ENCODE measurements at regions not wholly inside any gene's neighbourhood (a gene's known extent, or its start where the extent isn't known, plus 50 kb on each side); places are given as distances from the start of the nearest gene placed in this dataset.

DNA sequence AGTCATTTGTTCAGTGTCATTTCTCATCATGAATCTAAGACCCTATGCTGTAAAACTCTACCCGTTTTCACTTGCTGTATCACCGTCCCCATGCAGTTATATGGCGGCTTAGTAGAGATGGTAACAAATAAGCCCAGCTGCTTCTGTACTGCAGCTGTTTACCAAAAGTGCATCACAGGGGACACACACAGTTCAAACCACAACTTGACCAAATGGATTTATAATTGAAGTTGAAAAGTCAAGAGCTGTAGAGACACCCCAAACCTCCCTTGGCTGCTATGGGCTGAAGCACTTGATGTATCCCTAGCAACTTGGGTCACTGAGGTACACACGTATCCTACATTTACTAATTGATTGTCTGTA is 219.0 kb upstream of the FGF13 start:
- Mint-ChIP-seq H3K4me3 (no peak overlapping the region), H3K4me1 (no peaks in the 10 kb centered on the region), H3K27me3 (no peaks in the 10 kb centered on the region), H3K36me3 (ENCODE audit: low read depth) (no peaks in the 10 kb centered on the region), H3K9me3 (no peaks in the 10 kb centered on the region), H3K27ac (no peak overlapping the region)
- ChIA-PET POLR2A (no interaction called here), CTCF (interaction anchor here (1.6 kb wide), 1 partner anchor 14 kb away, joined by 4 read pairs; no protein-coding TSS in a partner anchor)
- DNase-seq: no peak

DNA sequence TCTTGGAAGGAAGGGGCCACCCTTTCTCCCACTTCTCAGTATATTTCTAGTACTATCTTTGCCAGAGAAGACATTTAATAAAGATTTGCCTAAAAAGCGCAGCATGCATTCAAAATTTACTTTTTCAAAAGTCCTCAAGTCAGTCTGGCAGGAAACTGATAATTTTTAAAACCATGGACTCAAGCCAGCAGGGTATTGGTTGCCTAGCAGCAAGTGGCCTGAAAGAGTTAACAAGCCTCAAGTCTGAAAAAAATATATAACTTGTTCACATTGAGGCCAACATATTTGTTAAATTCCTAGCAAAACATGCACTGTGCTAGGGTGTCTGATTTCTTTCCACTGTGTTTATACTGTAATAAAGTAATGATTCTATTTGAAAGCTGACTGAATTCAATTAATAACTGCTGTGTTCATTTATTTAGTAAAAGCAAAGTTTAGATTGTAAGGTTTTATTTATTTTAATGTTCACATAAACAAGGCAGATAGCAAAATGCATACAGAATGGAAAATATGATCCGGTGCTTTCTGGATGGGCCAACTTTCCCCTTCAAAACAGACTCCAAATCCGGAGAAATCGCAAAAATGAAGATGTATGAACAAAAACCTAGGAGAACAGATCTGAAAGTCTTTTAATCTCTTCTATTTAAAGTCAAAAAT is 218.5 kb upstream of the FGF13 start:
- H3K9me3 Mint-ChIP-seq: no peaks in the 10 kb centered on the region
- POLR2A ChIA-PET: no interaction called here

DNA sequence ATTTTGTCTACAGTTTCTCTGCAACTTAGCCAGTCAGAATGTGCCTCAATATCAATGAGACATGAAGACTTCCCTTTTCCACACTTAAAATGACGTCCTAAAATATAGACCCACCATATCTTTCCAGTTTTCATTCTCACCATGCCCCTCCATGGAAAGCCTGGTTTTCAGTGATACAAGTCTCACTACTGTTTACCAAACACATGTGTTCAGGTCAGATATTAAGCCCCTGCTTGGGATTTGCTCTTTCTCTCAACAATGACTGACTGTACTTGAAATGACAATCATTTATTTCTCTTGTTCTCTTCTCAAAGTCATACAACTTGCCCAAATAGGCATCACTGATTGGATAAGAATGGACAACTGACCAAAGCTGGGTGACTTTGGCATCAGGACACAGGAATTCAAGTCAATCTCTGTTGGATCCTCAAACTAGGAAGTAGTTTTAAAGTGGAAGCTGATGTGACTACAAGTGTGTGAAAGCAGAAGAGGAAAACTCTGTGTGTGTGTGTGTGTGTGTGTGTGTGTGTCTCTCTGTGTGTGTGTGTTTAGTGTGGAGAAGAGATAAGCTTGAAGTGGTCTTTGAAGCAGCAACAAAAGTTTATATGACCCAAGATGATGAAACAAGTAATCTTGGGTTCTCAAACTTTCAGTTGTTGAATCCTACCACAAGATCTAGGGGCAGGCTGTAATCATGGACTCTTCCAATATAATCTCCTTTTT is 217.4 kb upstream of the FGF13 start:
- Mint-ChIP-seq H3K36me3 (ENCODE audit: low read depth) (no peaks in the 10 kb centered on the region), H3K27me3 (no peaks in the 10 kb centered on the region), H3K4me3 (no peak overlapping the region), H3K9me3 (no peaks in the 10 kb centered on the region), H3K4me1 (no peaks in the 10 kb centered on the region), H3K27ac (no peak overlapping the region)
- CTCF ChIA-PET: interaction anchor here (1.6 kb wide), 1 partner anchor 12 kb away, joined by 4 read pairs; no protein-coding TSS in a partner anchor
- POLR2A ChIA-PET: no interaction called here
- DNase-seq: no peak

More for the DNA sequence above, 218.5 kb upstream of the FGF13 start:
- DNase-seq: no peak
- no peak overlapping the region for H3K4me3 Mint-ChIP-seq
- CTCF ChIA-PET: interaction anchor here (1.6 kb wide), 1 partner anchor 13 kb away, joined by 4 read pairs; no protein-coding TSS in a partner anchor
- H3K27me3 Mint-ChIP-seq: no peaks in the 10 kb centered on the region
- no peaks in the 10 kb centered on the region for H3K36me3 Mint-ChIP-seq (ENCODE audit: low read depth)
- no peaks in the 10 kb centered on the region for H3K4me1 Mint-ChIP-seq
- H3K27ac Mint-ChIP-seq: no peak overlapping the region

DNA sequence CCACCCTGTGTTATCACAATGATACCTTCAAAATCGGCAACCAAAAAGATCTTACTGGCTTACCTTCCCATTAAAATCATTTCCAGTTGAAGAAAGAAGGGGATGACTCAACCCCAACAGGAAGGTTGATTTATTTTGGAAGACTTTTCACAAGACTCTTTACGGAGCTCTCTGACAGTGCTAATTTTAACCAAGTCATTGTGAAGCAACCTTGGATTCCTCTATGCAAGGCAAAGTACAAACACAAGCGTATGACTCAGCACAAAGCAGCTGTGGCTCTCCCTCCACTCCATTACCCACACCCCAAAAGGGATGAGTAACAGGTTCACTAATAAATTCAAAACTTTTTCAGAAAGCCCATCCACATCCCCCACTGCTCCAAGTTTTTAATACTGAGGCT is 213.8 kb upstream of the FGF13 start:
- H3K27ac Mint-ChIP-seq: no peak overlapping the region
- H3K9me3 Mint-ChIP-seq: no peaks in the 10 kb centered on the region
- no peaks in the 10 kb centered on the region for H3K4me1 Mint-ChIP-seq
- DNase-seq: no peak
- H3K27me3 Mint-ChIP-seq: no peaks in the 10 kb centered on the region
- POLR2A ChIA-PET: no interaction called here
- CTCF ChIA-PET: no interaction called here
- H3K36me3 Mint-ChIP-seq (ENCODE audit: low read depth): no peaks in the 10 kb centered on the region
- H3K4me3 Mint-ChIP-seq: no peak overlapping the region

DNA sequence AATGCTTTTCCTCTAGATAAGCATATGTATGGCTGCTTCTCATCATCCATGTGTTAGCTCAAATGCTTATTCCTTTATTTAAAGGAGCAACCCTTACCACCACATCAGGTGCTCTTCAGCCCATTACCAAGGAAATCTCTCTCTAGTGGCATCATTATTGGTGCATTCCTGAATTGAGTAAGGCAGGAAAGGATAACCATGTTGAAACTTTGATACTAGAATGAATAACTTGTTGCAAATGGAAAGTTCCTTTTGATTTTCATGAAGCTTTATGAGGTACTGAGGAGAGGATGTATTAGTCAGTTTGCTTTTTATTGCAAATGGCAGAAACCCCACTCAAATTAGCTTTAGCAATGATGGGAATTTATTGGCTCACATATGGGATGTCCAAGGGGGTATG is 212.3 kb upstream of the FGF13 start:
- H3K27me3 Mint-ChIP-seq: no peaks in the 10 kb centered on the region
- no peak overlapping the region for H3K27ac Mint-ChIP-seq
- POLR2A ChIA-PET: no interaction called here
- CTCF ChIA-PET: no interaction called here
- no peaks in the 10 kb centered on the region for H3K36me3 Mint-ChIP-seq (ENCODE audit: low read depth)
- no peaks in the 10 kb centered on the region for H3K4me1 Mint-ChIP-seq
- DNase-seq: no peak
- no peak overlapping the region for H3K4me3 Mint-ChIP-seq
- H3K9me3 Mint-ChIP-seq: no peaks in the 10 kb centered on the region

DNA sequence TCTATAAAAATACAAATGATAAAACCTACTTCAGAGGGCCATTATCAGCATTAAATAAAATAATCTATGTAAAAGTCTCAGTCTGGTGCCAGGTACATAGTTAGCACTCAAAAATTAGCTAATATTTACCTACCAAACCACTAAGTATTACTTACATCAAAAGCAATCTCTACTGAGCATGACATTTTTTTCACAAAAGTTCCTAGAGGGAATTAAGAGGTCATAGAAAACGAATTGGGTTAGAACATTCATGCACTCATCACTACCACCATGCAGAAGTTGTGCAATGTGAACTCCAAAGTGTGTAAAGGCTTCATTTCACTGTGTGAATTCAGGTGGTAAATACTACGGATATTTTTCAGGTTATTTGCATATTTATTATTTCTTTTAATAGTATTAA is 209.5 kb upstream of the FGF13 start:
- Mint-ChIP-seq H3K27ac (no peak overlapping the region), H3K9me3 (no peaks in the 10 kb centered on the region), H3K4me1 (no peaks in the 10 kb centered on the region), H3K4me3 (no peak overlapping the region), H3K36me3 (ENCODE audit: low read depth) (no peaks in the 10 kb centered on the region), H3K27me3 (no peaks in the 10 kb centered on the region)
- POLR2A ChIA-PET: no interaction called here
- CTCF ChIA-PET: no interaction called here
- DNase-seq: no peak

DNA sequence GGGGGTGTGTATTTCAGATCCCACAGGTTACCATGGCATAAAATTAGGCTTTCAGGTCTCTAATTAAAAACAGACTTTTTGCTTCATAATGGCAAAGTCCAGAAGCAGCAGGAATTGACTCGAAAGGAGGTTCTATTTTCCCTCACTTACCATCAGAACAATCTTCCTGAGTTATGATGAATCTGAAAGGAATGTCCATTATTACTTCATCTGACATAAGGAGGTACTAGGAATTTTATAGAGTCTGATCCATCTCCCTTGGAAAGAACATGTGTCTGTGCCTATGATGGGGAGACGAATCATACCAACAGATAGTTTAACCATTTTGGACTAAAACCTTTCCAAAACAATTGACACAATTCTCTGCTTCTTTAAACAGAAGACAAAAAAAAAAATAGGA is 206.3 kb upstream of the FGF13 start:
- CTCF ChIA-PET: no interaction called here
- POLR2A ChIA-PET: no interaction called here
- Mint-ChIP-seq H3K4me1 (no peaks in the 10 kb centered on the region), H3K27ac (no peak overlapping the region), H3K9me3 (no peaks in the 10 kb centered on the region), H3K4me3 (no peak overlapping the region), H3K27me3 (no peaks in the 10 kb centered on the region), H3K36me3 (ENCODE audit: low read depth) (no peaks in the 10 kb centered on the region)
- DNase-seq: no peak

DNA sequence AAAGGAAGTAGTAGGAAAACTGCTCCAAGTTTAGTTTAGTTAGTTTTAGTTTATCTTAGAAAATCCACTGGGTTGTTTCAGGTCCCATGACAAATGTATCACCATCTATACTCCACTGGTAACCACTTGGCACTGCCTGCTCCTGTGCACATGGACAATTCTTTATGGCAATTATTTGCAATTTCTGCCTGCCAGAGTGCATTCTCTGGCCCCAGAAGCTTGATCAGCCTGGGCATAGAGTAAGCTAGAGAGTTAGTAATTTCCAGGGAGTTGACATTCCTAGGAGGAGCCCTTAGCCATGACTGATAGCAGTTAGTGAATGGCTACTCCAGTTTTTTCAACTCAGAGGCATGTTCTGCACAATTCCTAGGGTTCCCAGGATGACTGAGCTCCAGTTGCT is 203.2 kb upstream of the FGF13 start:
- ChIA-PET CTCF (no interaction called here), POLR2A (no interaction called here)
- Mint-ChIP-seq H3K4me3 (no peak overlapping the region), H3K36me3 (ENCODE audit: low read depth) (no peaks in the 10 kb centered on the region), H3K27me3 (no peaks in the 10 kb centered on the region), H3K9me3 (no peaks in the 10 kb centered on the region), H3K27ac (no peak overlapping the region), H3K4me1 (no peaks in the 10 kb centered on the region)
- no peak for DNase-seq

DNA sequence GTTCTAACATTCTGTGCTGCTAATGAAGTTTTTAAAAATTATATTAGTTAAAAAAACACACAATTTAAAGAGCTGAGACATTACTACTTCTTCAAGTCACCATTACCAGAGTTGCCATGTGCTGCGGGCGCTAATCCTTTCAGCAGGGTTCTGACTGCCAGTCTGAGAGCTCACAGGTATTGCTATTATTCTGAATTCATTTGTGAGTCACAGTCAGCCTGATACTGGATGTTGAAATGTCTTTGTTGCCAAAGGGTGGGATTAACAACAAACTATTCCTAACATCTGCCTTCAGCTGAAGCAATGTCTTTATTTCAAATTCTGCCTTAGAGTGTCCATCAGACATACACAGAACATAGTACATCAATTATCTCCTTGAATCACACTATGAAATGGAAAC is 197.1 kb upstream of the FGF13 start:
- H3K9me3 Mint-ChIP-seq: no peaks in the 10 kb centered on the region
- ChIA-PET POLR2A (no interaction called here), CTCF (no interaction called here)
- H3K27ac Mint-ChIP-seq: no peak overlapping the region
- DNase-seq: no peak
- H3K27me3 Mint-ChIP-seq: no peaks in the 10 kb centered on the region
- no peaks in the 10 kb centered on the region for H3K36me3 Mint-ChIP-seq (ENCODE audit: low read depth)
- H3K4me3 Mint-ChIP-seq: no peak overlapping the region
- H3K4me1 Mint-ChIP-seq: no peaks in the 10 kb centered on the region

DNA sequence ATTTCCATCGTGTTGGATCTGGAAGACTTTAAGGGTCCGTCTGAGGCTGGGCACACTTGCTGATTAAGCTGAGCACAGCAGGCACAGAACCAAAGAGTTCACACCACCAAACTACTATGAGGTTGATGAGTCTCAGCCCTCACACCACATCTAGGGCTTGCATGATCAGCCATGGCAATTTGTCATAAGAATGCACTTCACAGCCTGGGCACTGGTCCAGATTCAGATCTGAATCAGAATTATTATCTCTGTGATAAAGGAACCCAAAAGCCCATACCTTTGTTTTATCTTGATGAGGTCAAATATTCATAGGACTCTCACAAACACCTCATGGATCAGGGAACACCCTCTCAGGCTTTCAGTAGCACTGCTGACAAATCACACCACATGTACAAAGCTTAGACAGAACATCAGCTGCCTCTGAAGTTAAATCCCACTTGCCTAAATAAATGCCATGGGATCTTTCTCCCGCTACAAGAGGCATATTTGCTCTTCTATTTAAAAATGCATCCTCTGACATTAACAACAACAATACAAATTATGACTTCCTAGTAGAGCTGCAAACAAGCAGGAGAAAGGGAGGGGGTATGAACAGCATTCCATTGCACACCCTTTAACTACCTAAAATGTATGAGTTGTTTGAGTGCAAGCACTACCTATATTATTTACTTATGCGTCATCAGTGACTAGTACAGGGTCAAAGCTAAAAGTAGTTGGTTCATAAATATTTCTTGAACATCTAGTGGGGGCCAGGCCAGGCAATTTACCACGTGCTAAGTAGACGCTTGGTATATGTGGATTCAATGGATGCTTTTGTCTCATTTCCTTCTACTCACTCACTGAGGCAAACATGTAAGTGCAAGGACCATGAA is 186.3 kb upstream of the FGF13 start:
- CTCF ChIA-PET: no interaction called here
- Mint-ChIP-seq H3K27ac (no peak overlapping the region), H3K4me1 (no peaks in the 10 kb centered on the region), H3K4me3 (no peak overlapping the region), H3K36me3 (ENCODE audit: low read depth) (no peaks in the 10 kb centered on the region), H3K9me3 (no peaks in the 10 kb centered on the region), H3K27me3 (no peaks in the 10 kb centered on the region)
- no peak for DNase-seq
- POLR2A ChIA-PET: no interaction called here

DNA sequence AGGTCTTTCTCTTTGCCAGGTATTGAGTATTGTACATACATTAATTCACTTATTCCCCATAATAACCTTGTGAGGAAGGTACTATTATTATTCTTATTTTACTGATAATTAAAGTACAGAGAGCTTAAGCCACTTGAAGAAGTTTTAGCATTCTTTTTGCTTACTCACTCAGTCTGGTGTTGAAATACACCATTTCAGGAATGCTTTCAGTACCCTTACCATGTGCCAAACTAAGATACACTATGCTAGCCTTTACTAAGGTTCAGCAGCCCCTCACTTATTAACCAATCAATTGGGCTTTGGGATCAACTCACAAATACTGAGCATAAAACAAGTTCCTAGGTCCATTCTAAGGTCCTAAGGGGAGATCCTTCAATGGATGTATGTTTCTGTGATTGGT is 179.0 kb upstream of the FGF13 start:
- no peak for DNase-seq
- H3K9me3 Mint-ChIP-seq: no peaks in the 10 kb centered on the region
- H3K4me1 Mint-ChIP-seq: no peaks in the 10 kb centered on the region

DNA sequence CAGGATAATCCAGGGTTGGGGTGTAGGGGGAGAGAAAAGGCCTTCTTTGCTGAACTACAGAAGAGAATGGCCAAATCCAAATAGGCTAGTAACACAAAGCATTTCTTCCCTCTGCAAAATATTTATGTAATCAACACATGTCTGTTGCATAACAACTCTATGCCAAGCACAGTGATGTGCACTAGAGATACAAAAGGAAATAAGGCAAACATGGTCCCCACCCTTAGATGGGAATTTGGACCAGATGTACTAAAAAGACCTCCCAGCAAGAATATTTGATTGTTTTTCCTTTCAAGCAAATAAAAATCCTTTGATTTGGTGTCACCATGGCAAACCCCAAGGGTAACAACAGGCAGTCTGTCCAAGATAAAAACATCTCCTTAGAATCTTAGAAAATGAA is 177.6 kb upstream of the FGF13 start:
- Mint-ChIP-seq H3K9me3 (no peaks in the 10 kb centered on the region), H3K4me1 (no peaks in the 10 kb centered on the region), H3K4me3 (no peak overlapping the region), H3K27me3 (no peaks in the 10 kb centered on the region), H3K36me3 (ENCODE audit: low read depth) (no peaks in the 10 kb centered on the region), H3K27ac (no peak overlapping the region)
- POLR2A ChIA-PET: no interaction called here
- no peak for DNase-seq
- CTCF ChIA-PET: no interaction called here

More for the DNA sequence above, 179.0 kb upstream of the FGF13 start:
- no peaks in the 10 kb centered on the region for H3K36me3 Mint-ChIP-seq (ENCODE audit: low read depth)
- ChIA-PET POLR2A (no interaction called here), CTCF (no interaction called here)
- H3K27ac Mint-ChIP-seq: no peak overlapping the region
- H3K4me3 Mint-ChIP-seq: no peak overlapping the region
- no peaks in the 10 kb centered on the region for H3K27me3 Mint-ChIP-seq

DNA sequence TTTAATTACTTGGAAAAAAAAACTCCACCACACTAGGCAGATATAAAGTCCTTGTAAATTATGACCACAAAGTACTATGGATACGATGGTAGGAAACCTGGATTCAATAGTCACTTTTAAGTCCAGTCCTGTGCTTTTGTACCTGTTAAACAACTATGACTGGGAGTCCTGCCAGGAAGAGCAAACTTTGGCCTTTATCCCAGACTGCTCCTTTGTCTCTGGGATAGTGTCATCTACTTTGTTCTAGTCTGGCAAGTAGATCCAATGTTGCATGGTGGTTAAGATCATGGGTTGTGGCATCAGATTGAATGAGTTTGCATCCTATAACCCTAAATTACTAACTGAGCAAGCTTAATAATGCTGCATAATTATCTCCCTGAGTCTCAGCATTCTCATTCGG is 175.3 kb upstream of the FGF13 start:
- Mint-ChIP-seq H3K27ac (no peak overlapping the region), H3K4me3 (no peak overlapping the region), H3K27me3 (no peaks in the 10 kb centered on the region), H3K36me3 (ENCODE audit: low read depth) (no peaks in the 10 kb centered on the region), H3K4me1 (no peaks in the 10 kb centered on the region), H3K9me3 (no peaks in the 10 kb centered on the region)
- no peak for DNase-seq
- CTCF ChIA-PET: no interaction called here
- POLR2A ChIA-PET: no interaction called here

DNA sequence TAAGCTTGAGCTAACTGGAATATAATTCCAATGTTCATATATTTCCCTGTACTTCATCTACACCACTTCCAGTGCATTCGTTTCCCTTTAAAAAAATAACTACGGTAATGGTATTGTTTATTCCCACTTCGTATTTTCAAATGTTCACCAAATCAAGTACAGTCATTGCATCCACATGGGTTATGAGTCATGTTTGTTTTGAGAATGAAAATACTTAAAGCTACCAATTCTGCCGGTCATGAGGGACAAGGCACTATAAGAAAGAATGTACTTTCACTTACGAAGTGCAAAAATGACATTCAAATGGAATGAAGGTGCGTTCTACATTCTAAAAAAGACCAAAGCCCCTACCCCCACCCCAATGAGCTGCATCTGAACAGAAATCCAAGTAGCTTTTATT is 174.4 kb upstream of the FGF13 start:
- Mint-ChIP-seq H3K27me3 (no peaks in the 10 kb centered on the region), H3K9me3 (no peaks in the 10 kb centered on the region), H3K4me1 (no peaks in the 10 kb centered on the region), H3K36me3 (ENCODE audit: low read depth) (no peaks in the 10 kb centered on the region), H3K27ac (no peak overlapping the region), H3K4me3 (no peak overlapping the region)
- no peak for DNase-seq
- ChIA-PET POLR2A (no interaction called here), CTCF (no interaction called here)

Data from activated CD4-positive, alpha-beta memory T cell treated with anti-CD3 and anti-CD28 coated beads, Interleukin-2, amount 10 ng/mL, durations not matched to agents 7 days and 5 days (primary cell).